ENCODE measurements at regions not wholly inside any gene's neighbourhood (a gene's known extent, or its start where the extent isn't known, plus 50 kb on each side); places are given as distances from the start of the nearest gene placed in this dataset.

DNA sequence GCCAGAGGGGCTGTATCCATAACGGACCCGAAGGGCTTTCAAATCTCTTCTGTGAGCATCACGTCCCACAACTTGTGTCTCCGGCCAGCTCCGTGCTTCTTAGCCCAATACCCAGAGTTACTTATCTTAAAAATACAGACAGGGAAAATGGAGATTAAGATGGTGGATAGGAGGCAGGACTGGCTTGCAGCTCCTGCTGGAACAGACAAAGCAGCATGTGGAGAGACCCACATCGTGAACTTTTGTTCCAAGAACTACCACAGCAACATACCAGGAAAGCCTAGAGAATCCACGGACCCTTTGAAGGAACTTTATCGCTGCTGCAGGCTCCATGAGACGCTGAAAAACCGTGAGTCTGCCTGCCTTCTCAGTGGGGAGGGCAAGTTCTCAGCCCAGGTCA lies 113.7 kb downstream of the RNASET2 start:
- no peak for DNase-seq (ENCODE audit: low spot score)

DNA sequence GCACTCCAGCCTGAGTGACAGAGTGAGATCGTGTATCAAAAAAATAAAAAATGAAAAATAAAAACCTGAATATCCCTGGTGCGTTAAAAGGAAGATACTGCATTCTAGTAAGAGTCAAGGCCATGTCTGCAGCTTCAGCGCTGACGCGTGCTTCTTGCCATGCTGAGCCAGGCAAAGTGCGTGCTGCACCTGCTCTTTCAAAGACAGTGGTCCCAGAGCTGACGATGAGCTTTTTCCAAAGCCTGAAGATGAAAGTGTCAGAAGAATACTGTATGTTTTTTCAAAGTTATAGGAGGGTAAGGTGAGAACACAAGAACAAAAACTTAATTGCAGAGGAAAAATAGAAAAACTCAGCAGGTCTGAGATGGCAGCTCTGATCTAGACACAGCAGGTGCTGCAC lies 115.1 kb downstream of the RNASET2 start:
- DNase-seq (ENCODE audit: low spot score) = no peak

DNA sequence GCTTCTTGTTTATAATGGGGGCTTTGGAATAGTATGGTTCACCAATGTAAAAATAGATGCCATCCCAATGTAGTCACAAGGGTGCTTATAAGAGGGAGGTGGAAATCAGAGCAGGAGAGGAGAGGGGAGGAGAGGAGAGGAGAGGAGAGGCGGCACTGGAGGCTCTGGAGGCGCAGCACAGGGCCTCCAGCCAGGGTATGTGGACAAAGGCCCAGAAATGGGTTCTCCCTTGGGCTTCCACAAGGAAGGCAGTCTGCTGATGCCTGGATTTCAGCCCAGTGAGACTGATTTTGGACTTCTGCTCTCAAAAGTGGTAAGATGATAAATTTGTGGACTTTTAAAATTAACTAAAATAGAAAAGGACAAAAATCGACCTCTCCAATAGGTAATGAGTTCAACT lies 116.8 kb downstream of the RNASET2 start:
- DNase-seq (ENCODE audit: low spot score) = peak; percentile 25

DNA sequence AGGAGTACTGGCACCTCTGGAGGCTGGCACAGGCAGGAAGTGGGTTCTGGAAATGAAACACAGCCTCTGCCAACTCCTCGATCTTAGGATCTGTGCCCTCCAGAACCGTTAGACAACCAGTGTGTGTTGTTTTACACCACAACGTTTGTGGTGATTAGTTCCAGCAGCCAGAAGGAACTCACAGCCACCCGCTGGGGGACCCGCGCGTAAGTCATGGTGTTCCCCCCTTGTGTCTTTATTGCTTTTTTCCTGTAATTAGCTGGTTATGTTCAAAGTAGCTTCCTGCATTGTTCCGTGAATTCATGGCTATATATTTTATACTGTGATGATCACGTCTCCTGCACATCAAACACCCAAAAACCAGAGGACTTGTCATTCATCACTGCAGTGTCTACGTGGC lies 117.4 kb downstream of the RNASET2 start:
- DNase-seq (ENCODE audit: low spot score) = no peak

DNA sequence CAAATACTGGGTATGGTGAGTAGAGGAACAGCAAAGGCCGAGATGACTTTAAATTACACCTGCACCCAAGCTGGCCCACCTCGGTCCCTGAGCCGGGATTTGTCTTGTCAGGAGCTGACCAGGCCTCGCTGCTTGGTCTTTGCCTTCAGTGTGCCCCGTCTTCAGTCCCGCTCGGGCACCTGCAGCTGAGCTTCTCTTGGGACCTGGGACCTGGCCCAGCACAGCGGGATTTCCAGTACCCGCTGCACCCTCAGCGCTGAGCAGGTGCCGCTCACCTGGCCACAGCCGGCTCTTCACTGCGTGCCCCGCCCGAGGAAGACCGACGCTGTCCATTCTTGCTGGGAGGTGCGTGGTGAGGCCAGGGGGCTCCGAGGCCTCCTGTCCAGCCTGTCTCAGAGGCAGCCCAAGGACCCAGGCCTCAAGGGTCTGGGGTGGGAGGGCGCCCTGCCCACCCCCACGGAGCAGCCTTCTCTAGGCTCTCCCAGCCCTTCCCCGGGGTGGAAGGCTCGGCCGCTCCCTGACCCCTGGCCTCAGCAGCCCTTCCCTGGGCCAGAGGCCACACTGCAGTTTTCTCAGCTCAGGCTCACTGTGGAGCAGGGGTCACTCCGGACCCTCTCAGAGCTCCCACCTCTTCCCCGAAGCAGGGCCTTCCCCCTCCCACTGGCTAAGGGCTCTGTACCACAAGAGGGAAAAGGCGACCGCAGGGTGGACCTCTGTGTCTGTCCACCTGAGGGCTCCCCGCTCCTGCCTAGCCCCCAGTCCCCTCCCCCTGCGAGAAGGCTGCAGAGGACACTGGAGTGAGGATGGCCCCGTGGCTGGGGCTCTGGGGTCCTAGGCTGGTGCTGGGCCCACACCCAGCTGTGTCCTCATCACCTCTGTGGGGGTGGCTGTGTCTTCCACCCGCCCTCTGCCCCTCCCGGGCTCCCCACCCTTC lies 119.3 kb downstream of the RNASET2 start:
- DNase-seq (ENCODE audit: low spot score) = no peak

DNA sequence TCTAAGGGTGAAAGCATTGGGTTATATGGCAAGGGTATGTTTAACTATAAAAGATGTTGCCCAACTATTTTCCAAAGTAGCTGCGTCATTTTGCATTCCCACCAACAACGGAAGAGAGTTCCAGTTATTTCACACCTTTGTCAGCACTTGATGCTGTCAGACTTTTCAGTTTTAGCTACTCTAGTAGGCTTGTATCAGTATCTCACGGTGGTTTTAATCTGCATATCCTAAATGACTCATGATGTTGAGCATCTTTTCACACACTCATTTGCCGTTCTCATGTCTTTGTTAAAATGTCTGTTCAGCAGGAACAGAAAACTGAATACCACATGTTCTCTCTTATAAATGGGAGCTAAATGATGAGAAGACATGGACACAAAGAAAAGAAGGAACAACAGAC lies 122.3 kb downstream of the RNASET2 start:
- DNase-seq (ENCODE audit: low spot score) = no peak

DNA sequence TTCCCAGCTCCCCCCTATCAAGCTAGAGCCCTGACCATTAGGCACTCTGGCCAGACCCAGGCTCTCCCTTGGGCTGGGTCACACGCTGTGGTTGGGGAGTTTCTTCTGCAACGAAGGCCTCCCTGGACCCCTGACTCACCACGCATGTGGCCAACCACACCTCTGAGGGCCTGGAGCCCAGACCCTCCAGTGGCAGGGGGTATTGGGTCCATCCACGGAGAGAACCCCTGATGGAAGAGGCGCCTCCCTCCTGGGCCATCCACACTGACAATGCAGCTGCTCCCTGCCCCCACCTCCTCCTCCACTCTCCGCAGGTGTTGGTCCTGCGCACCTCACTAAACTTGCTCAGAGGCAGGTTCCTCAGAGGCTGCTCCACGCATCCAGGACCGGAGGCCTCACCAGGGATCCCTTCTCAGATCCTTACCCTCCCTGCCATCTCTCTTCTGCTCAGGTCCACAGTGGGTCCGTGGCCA lies 125.4 kb downstream of the RNASET2 start:
- no peak for DNase-seq (ENCODE audit: low spot score)

DNA sequence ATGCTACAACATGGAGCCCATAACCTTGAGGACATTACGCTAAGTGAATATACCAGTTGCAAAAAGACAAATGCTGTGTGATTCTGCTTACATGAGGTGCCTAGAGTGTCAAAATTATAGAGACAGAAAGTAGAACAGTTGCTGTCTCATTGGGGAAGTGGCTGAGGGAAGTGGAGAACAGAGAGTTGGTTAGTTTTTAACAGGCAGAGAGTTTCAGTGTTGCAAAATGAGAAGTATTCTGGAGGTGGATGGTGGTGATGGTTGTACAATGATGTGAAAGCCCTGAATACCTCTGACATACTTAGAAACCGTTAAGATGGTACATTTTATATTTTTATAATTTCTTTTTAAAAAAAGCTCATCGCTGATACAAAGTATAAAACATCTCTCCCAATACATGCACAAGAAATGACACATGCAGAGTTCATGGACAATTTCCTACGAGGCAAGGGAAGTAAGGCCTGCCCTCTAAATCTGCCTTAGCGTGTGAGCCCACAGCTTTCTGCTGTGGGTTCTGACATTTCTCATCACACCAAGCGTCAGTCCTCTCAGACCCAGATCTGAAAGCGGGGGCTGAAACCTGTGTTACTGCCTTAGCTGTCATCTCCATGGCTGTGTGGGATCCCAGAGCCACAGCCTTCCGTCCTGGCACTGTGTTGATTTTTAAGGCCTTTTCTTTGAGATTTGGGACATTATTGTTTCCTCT lies 126.0 kb downstream of the RNASET2 start:
- peak; percentile 72 for DNase-seq (ENCODE audit: low spot score)

DNA sequence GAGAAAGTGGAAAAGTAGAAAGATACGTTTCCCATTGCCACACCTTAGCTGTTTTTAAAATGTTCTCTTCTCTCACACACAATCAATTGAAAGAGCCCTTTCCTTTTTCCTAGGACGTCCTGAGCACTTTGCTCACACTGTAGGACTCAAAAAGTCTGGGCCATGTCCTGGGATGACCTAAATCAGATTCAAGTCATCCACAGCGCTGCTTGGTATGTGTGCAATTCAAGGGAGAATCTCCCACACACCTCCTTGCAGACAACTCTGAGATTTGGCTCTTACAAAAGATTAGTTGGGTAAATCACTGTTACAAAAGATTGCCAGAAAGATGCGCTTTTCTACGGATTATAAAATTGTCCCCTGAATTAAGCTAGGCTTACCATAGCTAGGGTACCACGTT lies 130.1 kb downstream of the RNASET2 start:
- DNase-seq (ENCODE audit: low spot score) = no peak

DNA sequence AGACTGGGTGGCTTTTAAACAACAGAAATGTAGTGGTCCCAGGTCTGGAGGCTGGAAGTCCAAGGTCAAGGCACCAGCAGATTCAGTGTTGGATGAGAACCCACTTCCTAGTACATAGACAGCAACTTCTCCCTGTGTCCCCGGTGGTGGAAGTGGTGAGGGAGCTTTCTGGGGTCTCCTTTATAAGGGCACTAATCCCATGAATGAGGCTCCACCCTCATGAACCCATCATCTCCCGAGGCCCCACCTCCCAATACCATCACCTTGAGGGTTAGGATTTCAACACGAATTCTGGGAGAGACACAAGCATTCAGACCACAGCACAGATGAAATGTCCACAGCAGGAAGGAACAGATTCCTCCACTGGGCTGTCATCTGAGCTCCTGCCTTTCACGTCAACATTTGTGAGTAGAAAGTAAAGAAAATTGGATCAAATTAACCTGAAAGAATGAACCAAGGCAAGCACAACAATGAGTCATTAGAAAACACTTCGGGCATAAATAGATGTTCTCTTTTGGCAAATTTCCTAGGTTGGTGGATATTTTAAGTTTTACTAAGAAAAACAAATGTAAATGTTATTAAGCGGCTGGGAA lies 130.7 kb downstream of the RNASET2 start:
- DNase-seq (ENCODE audit: low spot score) = no peak

DNA sequence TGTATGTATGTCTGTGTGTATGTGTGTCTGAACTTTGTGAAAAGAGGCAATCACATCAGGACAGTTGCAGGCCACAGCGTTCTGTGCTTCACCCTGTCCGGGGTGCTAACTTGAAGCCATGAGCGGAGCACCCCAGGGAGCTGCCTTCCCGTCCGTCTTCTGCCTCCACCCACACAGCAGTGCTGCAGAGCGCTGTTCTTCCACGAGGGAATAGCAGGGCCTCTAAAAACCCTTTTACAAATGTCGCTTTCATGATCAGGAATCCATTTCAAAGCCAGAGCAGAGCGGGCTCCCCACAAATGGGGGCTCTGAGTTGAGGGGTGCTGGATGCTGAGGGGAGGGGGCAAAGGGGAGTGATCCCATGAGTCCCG lies 131.5 kb downstream of the RNASET2 start:
- no peak for DNase-seq (ENCODE audit: low spot score)

DNA sequence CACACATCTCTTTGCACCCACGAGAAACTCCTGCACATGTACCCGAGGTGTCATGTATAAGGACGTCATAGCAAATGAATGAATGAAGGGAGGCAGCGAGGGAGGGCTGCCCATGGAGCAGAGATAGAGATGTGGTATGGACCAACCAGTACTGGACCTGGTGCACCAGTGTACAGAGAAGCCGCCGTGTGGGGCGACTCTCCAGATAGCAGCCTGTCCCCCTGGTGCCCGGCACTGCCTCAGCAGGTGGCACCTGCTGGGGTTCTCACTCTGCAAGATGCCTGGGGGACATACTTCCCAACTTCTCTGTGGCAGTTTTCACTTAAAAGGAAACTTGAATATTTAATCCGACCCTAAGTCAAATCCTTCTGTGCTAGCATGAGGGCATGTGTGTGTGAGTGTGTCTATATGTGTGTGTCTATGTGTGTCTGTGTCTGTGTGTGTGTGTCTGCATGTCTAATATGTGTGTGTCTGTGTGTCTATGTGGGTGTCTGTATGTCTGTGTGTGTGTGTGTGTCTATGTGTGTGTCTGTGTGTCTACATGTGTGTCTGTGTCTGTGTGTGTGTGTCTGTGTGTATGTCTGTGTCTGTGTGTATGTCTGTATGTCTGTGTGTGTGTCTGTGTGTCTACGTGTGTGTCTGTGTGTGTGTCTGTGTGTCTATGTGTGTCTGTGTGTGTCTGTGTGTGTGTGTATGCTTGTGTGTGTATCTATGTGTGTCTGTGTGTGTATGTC lies 132.0 kb downstream of the RNASET2 start:
- no peak for DNase-seq (ENCODE audit: low spot score)

DNA sequence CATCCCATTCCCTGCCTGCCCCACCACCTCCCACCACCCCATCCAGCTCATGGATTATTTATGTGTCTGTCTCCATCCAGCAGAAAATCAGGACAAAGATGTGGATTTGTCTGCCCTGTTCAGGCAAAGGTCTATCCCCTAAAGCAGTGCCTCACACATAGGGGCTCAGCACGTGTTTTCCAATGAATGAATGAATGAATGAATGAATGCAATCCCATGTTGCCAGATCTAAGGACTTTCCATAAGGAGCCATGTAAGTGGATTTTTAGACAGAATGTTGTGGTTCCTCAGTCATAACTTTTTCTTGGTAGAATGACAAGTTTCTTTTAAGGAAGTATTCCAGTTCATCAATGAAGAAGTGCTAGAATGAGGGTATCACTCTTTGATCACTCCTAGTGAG lies 133.7 kb downstream of the RNASET2 start:
- no peak for DNase-seq (ENCODE audit: low spot score)

DNA sequence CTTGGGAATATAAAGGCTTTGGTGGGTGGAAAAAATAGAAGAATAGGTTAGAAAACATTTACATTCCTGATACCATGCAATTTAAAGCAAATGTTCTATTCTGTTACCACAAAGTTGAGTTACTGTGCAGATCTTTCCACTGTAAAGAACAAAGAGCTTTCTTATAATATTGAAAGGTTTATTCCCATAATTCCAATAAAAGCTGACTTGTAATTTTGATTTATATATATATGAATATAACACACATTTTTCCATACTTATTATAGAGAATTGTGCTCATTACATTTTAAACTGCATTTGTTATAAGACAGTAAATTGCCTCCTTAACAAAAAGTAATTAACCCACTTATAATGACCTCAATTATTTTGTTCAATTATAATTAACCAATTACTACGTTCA lies 135.9 kb downstream of the RNASET2 start:
- DNase-seq (ENCODE audit: low spot score) = no peak

DNA sequence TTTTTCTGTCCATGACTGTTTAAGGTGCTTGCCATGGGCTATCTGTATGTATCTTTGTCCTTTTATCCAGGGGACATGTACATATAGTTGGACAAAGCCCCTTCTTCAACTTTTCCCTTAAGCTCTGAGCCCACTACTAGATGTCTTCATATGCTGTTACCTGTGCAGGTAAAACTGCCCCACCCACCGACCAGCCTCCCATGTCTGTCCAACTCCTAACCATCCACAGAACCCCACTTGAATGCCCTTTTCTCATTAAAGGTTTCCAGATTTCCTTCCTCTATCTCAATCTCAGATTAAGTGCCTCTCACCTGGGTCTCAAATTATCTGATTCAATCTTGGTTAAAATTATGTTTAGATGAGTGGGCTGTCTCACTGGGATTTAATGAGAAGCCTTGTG lies 136.3 kb downstream of the RNASET2 start:
- no peak for DNase-seq (ENCODE audit: low spot score)

DNA sequence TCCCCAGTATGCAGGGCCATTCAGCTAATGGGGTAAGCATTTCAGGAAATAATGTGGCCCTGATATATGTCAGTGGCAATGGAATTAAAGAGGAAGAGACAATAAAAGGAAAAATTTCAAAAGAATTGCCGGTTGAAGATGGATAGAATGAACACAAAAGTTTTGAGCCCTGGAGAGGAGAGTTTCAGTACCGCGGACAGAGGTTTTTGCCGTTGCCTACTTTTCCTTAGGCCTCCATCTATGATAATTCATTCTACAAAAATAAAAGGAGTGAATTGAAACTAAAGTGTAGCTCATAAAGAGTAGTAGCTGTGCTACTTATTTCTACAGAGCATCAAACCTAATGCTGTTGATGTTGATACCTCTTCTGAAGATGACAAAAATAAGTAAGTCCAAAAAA lies 140.7 kb downstream of the RNASET2 start:
- no peak for DNase-seq (ENCODE audit: low spot score)

DNA sequence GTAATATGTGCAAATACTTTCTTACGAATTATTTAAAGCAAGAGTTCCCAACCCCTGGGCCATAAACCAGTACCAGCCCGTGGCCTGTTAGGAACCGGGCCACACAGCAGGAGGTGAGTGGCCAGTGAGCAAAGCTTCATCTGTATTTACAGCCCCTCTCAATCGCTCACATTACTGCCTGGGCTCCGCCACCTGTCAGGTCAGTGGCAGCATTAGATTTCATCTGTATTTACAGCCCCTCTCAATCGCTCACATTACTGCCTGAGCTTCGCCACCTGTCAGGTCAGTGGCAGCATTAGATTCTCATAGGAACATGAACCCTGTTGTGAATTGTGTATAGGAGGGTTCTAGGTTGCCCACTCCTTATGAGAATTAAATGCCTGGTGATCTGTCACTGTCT lies 142.0 kb downstream of the RNASET2 start:
- no peak for DNase-seq (ENCODE audit: low spot score)

DNA sequence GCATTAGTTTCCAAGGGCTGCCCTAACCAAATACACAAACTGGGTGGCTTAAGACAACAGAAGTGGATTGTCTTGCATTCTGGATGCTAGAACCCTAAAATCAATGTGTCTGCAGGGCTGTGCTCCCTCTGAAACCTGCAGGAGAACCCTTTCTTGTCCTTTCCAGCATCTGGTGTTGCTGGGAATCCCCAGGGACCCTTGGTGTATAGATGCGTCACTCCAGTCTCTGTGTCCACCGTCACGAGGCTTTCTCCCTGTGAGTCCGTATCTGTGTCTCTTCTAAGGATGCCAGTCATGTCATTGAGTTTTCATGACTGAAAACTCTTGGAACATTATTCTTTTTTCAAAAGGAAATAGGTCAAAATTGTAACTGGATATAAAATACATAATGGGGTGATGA lies 142.9 kb downstream of the RNASET2 start:
- DNase-seq (ENCODE audit: low spot score) = no peak

DNA sequence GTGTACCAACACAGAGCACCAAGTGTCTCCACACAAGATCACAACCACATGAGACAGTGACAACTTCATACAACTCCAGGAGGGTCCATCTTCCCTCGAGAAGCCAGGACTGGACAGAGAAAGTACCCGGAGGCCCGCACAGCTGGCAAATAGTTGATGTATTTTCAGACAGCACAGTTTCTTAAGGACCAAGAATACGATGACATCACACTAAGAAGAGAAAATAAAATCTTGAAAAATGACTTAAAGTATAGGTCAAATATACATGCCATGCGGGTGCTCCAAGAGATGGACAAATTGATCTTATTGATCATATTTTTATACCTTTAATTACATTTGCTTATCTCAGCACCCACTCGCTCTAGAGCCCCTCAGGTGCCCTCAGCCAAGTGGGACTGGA lies 145.5 kb downstream of the RNASET2 start:
- DNase-seq (ENCODE audit: low spot score) = no peak

DNA sequence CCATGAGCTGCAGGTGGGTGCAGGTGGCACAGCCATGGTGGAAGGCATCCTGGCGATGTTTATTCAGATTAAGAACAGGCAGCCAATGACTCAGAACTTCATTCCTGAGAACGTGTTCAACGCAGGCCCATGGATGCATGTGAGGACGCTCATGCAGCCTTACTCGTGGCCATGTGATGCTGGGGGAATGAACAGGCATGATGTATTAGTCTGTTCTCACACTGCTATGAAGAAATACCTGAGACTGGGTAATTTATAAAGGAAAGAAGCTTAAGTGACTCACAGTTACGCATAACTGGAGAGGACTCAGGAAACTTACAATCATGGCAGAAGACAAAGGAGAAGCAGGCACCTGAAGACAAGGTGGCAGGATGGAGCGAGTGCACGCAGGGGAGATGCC lies 146.6 kb downstream of the RNASET2 start:
- no peak for DNase-seq (ENCODE audit: low spot score)

DNA sequence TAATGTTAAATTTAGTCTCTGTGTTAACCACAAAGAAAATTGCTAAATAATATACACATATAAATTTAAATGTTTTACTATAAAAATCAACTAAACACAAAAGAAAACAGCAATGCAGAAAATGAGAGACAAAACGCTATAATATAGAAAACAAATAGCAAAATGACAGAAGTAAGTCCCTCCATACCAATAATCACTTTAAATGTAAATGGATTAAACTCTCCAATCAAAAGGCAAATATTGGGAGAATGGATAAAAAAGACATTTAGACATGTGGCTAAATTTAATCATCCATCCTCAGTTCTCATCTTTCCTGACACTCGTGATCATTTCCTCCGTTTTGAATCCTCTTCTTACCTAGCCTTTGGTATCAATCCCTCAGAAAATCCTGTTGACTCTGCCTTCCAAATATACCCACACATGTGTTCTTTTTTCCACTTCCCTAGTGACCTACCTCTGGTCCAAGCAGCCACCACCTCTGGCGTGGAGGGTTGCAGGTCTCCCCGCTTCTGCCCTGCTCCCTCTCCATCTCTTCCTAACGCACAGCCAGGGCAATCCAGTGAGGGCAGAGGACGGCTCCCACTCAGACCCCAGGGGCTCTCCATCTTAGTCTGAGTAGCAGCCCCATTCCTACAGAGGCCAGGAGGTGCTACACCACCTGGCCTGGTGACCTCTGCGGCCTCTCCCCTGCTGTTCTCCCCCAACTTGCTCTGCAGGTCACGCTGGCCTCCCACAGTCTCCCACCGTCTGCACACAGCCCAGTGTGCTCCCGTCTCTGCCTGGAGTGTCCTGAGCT lies 149.2 kb downstream of the RNASET2 start:
- DNase-seq (ENCODE audit: low spot score) = no peak
